IPS-20b (cell line): ENCODE measurements at regions not wholly inside any gene's neighbourhood (a gene's known extent, or its start where the extent isn't known, plus 50 kb on each side); places are given as distances from the start of the nearest gene placed in this dataset.
A peak's percentile ranks its signal among the peaks of the same experiment; 100 is the strongest.

Experiments
- H3K27ac ChIP-seq: one replicate; pipeline ENCODE4 v1.5.1; 2013; ENCODE audit warnings: low read length
- H3K27me3 ChIP-seq: 2 replicates; pipeline ENCODE4 v1.6.1; 2013; ENCODE audit warnings: mild to moderate bottlenecking, low read length, inconsistent platforms; ENCODE audit not compliant: insufficient read depth
- H3K36me3 ChIP-seq: 2 replicates; pipeline ENCODE4 v1.6.1; 2013; ENCODE audit warnings: low read depth, mild to moderate bottlenecking, inconsistent platforms, low read length, moderate library complexity; ENCODE audit not compliant: insufficient read depth
- H3K4me1 ChIP-seq: 2 replicates; pipeline ENCODE4 v1.6.1; 2013; ENCODE audit warnings: mild to moderate bottlenecking, control low read depth, inconsistent platforms, low read length, moderate library complexity; ENCODE audit not compliant: insufficient read depth
- H3K4me3 ChIP-seq: 2 replicates; pipeline ENCODE4 v1.5.1; 2013; ENCODE audit warnings: mild to moderate bottlenecking, low read length, inconsistent platforms
- H3K9ac ChIP-seq: 2 replicates; pipeline ENCODE4 v1.6.1; 2013; ENCODE audit warnings: low read depth, mild to moderate bottlenecking, inconsistent platforms, low read length, moderate library complexity
- H3K9me3 ChIP-seq: 2 replicates; pipeline ENCODE4 v1.6.1; 2013; ENCODE audit warnings: mild to moderate bottlenecking, low read depth, low read length, inconsistent platforms; ENCODE audit not compliant: insufficient read depth

DNA sequence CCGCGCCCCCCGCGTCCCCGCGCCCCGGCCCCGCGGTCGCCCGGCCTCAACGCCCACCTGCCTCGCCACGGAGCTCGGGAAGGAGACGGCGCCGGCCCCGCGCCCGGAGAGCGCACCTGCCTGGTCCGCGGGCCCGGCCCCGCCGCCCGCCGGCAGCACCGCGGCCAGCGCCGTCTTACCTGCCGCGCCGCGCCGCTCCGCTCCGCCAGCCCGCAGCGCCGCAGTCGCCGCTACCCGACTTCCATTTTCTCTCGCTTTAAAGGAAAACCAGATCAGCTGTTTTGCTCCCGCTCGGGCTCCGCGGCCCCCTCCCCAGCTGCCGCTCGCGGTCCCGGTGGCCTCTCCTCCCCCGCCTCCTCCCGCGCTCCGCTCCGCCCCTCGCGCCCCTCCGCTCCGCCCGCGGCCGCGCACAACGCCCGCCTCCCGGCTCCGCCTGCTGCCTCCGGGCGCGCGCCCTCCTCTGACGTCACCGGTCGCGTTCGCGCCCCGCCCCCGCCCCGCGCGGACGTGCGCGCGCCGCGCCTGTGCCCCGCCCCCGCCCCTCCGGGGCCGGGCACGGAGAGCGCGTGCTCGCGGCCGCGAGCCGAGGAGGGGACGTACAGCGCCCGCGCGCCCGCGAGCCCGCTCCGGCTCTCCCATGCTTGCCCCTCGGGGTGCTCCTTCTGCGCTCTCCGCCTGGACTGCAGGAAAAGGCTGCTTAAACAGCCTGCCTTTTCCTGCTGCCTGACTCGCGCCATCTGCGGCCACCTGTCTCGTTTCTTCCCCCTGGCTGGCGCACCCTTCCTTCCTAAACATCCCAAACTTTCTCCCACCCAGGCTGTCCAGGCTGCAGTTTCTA, 159.8 kb upstream of the CHRNA7 start, which contains the start of gene OTUD7A:
OTUD7A (minus strand) TSS at position 346 of the 838 bp plus-strand sequence.
- H3K4me3 ChIP-seq, result peak within 1 kb of the TSS; percentile 93

DNA sequence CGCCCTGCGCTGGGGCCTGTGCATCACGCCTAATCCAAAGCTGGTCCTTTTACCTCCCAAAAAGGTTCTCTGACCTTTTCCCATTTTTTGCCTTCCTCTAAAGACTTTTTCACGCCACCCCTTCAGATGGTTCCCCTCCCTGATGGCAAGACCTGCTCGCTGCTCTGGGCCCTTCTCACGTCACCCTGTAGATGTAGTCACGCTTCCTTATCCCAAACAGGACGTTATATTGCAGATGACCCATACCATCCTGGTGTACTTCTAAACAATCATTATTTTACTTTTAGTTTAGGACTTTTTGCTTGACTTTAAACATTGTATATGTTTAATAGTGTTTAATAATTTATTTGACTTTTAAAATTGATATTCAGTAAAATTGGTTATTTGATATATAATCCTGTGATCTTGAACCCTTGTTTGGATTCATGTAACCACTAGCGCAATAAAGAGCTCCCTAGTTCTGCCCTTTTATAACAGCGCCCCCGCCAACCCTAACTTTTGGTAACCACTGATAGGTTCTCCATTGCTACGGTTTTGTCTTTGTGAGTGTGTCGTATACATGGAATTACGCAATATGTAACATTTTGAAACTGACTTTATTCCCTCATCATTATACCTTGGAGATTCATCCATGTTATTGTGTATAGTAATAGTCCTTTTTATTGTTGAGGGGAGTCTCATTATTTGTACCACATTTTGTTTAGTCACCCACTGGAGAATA, 159.0 kb upstream of the CHRNA7 start:
- Histone ChIP-seq H3K9ac (peak overlapping the region; percentile 89), H3K27me3 (peaks cover 19% of the 10 kb centered on the region), H3K4me1 (no peaks in the 10 kb centered on the region; the same call in 1 of the 2 replicates), H3K4me3 (peak overlapping the region; percentile 93), H3K36me3 (no peaks in the 10 kb centered on the region), H3K9me3 (no peaks in the 10 kb centered on the region), H3K27ac (no peak overlapping the region)

More for the DNA sequence above, 159.8 kb upstream of the CHRNA7 start, which contains the start of gene OTUD7A:
- no peaks in the 10 kb centered on the region; the same call in 1 of the 2 replicates for H3K4me1 ChIP-seq
- H3K27me3 ChIP-seq, result peaks cover 19% of the 10 kb centered on the region
- H3K9me3 ChIP-seq, result no peaks in the 10 kb centered on the region
- peak within 1 kb of the TSS; percentile 89 for H3K9ac ChIP-seq
- no peak within 1 kb of the TSS for H3K27ac ChIP-seq
- H3K36me3 ChIP-seq, result no peaks in the 10 kb centered on the region

DNA sequence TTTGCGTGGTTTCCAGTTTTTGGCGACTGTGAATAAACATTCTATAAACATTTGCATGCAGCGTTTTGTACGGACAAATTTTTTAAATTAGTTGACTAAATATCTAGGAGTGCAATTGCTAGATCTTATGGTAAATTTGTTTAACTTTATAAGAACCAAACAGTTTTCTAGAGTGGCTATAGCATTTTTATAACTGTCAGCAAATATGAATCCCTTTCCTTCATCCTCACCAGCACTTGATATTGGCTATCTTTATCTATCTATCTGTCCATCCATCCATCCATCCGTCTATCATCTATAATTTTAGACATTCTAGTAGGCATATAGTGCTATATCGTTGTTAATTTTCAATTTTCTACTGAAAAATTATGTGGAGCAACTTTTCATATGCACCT, 158.4 kb upstream of the CHRNA7 start:
- no peak overlapping the region for H3K9ac ChIP-seq
- peaks cover 19% of the 10 kb centered on the region for H3K27me3 ChIP-seq
- H3K9me3 ChIP-seq, result no peaks in the 10 kb centered on the region
- no peaks in the 10 kb centered on the region for H3K36me3 ChIP-seq
- H3K27ac ChIP-seq, result no peak overlapping the region
- H3K4me1 ChIP-seq, result no peaks in the 10 kb centered on the region; the same call in 1 of the 2 replicates
- H3K4me3 ChIP-seq, result no peak overlapping the region

GRCh38 chr15:31887246-31887645, 143.1 kb upstream of the CHRNA7 start:
- Histone ChIP-seq H3K27me3 (no peaks in the 10 kb centered on the region), H3K27ac (no peak overlapping the region), H3K4me1 (no peaks in the 10 kb centered on the region), H3K36me3 (no peaks in the 10 kb centered on the region), H3K4me3 (no peak overlapping the region; the same call in 1 of the 2 replicates), H3K9me3 (no peaks in the 10 kb centered on the region), H3K9ac (no peak overlapping the region)

DNA sequence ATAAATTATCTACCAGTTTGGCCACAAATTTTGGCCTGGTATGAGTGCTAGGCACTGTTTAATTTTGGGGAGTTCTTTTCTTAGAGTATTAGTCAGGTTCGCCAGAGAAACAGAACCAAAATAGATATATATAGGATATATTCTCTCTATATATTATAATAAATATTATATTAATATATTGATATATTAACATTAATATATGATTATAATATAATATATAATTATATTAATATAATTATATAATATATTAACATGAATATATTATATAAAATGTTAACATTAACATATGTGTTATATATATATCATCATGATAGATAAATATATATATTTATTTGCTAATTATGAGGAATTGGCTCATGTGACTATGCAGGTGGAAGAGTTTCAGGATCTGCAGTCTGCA, 137.8 kb upstream of the CHRNA7 start:
- Histone ChIP-seq H3K4me1 (no peaks in the 10 kb centered on the region), H3K27me3 (no peaks in the 10 kb centered on the region), H3K4me3 (no peak overlapping the region), H3K9ac (no peak overlapping the region), H3K36me3 (no peaks in the 10 kb centered on the region), H3K27ac (no peak overlapping the region), H3K9me3 (peaks cover 5% of the 10 kb centered on the region)

DNA sequence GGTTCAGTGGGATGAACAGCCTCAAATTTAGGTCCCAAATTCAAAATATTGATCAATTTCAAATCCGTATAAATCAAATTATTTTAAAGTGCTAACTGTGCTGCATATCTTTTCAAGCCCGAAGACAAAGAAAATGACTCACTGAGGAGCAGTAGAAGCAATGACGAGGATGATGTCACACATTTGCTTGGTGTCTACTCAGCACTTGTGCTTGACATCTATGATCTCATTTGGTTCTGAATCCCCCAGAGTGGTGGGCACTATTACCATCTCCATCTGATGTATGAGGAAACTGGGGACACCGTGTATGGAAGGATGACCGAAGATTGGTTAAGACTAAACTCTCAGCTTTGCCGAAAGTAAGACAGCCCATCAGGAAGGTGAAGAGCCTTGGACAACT, 136.5 kb upstream of the CHRNA7 start:
- Histone ChIP-seq H3K36me3 (no peaks in the 10 kb centered on the region), H3K4me1 (no peaks in the 10 kb centered on the region), H3K27me3 (no peaks in the 10 kb centered on the region), H3K9ac (no peak overlapping the region), H3K9me3 (peaks cover 8% of the 10 kb centered on the region), H3K4me3 (no peak overlapping the region), H3K27ac (no peak overlapping the region)

- peaks cover 8% of the 10 kb centered on the region for H3K9me3 ChIP-seq
Measured at GRCh38 chr15:31897746-31898145, 132.6 kb upstream of the CHRNA7 start.

GRCh38 chr15:31901501-31901900, 128.8 kb upstream of the CHRNA7 start:
- Histone ChIP-seq H3K36me3 (no peaks in the 10 kb centered on the region), H3K9ac (no peak overlapping the region), H3K9me3 (peaks cover 8% of the 10 kb centered on the region), H3K27me3 (no peaks in the 10 kb centered on the region), H3K27ac (no peak overlapping the region), H3K4me1 (peaks cover 6% of the 10 kb centered on the region; the same call in 1 of the 2 replicates), H3K4me3 (no peak overlapping the region)

More at GRCh38 chr15:31897746-31898145, 132.6 kb upstream of the CHRNA7 start:
- Histone ChIP-seq H3K27ac (no peak overlapping the region), H3K27me3 (no peaks in the 10 kb centered on the region), H3K4me1 (no peaks in the 10 kb centered on the region), H3K9ac (no peak overlapping the region), H3K36me3 (no peaks in the 10 kb centered on the region), H3K4me3 (no peak overlapping the region)

DNA sequence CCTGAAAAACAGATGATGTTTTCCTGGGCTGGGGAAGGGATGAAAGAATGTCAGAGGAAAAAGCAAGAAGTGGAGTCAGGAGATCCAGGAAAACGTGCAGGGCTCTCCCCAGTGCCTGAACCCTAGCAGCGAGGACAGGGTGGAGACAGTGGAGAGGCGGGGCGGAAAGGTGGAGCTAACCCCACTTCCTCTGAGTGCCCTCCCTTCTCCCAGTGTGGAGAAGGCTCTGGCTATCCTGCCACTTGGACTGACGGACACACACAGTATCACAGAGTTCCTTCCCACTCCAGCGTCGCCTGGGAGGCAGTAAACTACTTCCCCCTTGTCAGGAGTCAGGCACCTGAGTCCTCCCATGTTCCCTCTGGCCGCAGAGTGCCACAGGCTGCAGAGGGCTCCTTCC, 125.3 kb upstream of the CHRNA7 start:
- Histone ChIP-seq H3K4me1 (peaks cover 6% of the 10 kb centered on the region; the same call in 1 of the 2 replicates), H3K9ac (no peak overlapping the region), H3K27me3 (no peaks in the 10 kb centered on the region), H3K4me3 (no peak overlapping the region), H3K36me3 (no peaks in the 10 kb centered on the region), H3K9me3 (no peaks in the 10 kb centered on the region), H3K27ac (no peak overlapping the region)

- Histone ChIP-seq H3K4me3 (no peak overlapping the region), H3K4me1 (no peaks in the 10 kb centered on the region), H3K36me3 (no peaks in the 10 kb centered on the region), H3K27ac (no peak overlapping the region), H3K9me3 (peaks cover 5% of the 10 kb centered on the region; the same call in 1 of the 2 replicates), H3K9ac (no peak overlapping the region), H3K27me3 (no peaks in the 10 kb centered on the region)
Measured at GRCh38 chr15:31925541-31925940, 104.8 kb upstream of the CHRNA7 start.

GRCh38 chr15:31930967-31931366, 99.3 kb upstream of the CHRNA7 start:
- no peak overlapping the region for H3K9ac ChIP-seq
- no peaks in the 10 kb centered on the region for H3K4me1 ChIP-seq
- H3K36me3 ChIP-seq, result no peaks in the 10 kb centered on the region
- no peaks in the 10 kb centered on the region for H3K27me3 ChIP-seq
- no peaks in the 10 kb centered on the region for H3K9me3 ChIP-seq
- H3K4me3 ChIP-seq, result no peak overlapping the region
- H3K27ac ChIP-seq, result no peak overlapping the region
